Loucy (cell line): ENCODE measurements at regions not wholly inside any gene's neighbourhood (a gene's known extent, or its start where the extent isn't known, plus 50 kb on each side); places are given as distances from the start of the nearest gene placed in this dataset.
"Not testable (repeated sequence)": the region's sequence is repeated elsewhere in the genome, so short reads cannot be mapped to it uniquely, and the experiment has no call there.

Experiments used
- H2AFZ ChIP-seq: fragments of 200-600 bp; sonication (generic); 2 replicates; pipeline ENCODE4 v1.6.0; 2016; ENCODE audit warnings: antibody characterized with exemption, mild to moderate bottlenecking, low read length, moderate library complexity
- H3F3A ChIP-seq: fragments of 200-600 bp; 2 replicates; pipeline ENCODE4 v1.6.0; 2016; ENCODE audit warnings: antibody characterized with exemption, low read depth, mild to moderate bottlenecking
- H3K27me3 ChIP-seq: fragments of 200-600 bp; sonication (generic); 2 replicates; pipeline ENCODE4 v1.6.1; 2014; ENCODE audit warnings: low read length, mild to moderate bottlenecking; ENCODE audit not compliant: insufficient read depth, poor library complexity, severe bottlenecking
- H3K36me3 ChIP-seq: fragments of 200-600 bp; sonication (generic); 2 replicates; pipeline ENCODE4 v1.6.1; 2016; ENCODE audit warnings: low read length; ENCODE audit not compliant: insufficient read depth
- H3K4me1 ChIP-seq: fragments of 200-600 bp; sonication (generic); 2 replicates; pipeline ENCODE4 v1.5.1; 2014; ENCODE audit warnings: low read length, mild to moderate bottlenecking; ENCODE audit not compliant: insufficient read depth, poor library complexity, severe bottlenecking
- H3K4me2 ChIP-seq: fragments of 200-600 bp; sonication (generic); 2 replicates; pipeline ENCODE4 v1.6.0; 2014; ENCODE audit warnings: antibody characterized with exemption, low read length, low read depth, mild to moderate bottlenecking; ENCODE audit not compliant: poor library complexity, severe bottlenecking
- H3K4me3 ChIP-seq: fragments of 200-600 bp; sonication (generic); 2 replicates; pipeline ENCODE4 v1.5.1; 2014; ENCODE audit warnings: low read length, mild to moderate bottlenecking, mixed read lengths; ENCODE audit not compliant: poor library complexity, severe bottlenecking
- H3K79me2 ChIP-seq: fragments of 200-600 bp; sonication (generic); 2 replicates; pipeline ENCODE4 v1.6.1; 2014; ENCODE audit warnings: low read length; ENCODE audit not compliant: insufficient read depth
- H3K9ac ChIP-seq: fragments of 200-600 bp; sonication (generic); 2 replicates; pipeline ENCODE4 v1.6.0; 2014; ENCODE audit warnings: mild to moderate bottlenecking, low read depth, low read length, moderate library complexity; ENCODE audit not compliant: poor library complexity, severe bottlenecking
- H3K9me2 ChIP-seq: fragments of 200-600 bp; sonication (generic); replicated peaks from 2 replicates; pipeline ENCODE4 v1.6.1; 2016; ENCODE audit warnings: low read depth, low read length, mixed read lengths
- H3K9me3 ChIP-seq: fragments of 200-600 bp; sonication (generic); 2 replicates; pipeline ENCODE4 v1.6.1; 2014; ENCODE audit warnings: mild to moderate bottlenecking, antibody characterized with exemption, low read length, low read depth; ENCODE audit not compliant: insufficient read depth
- H4K20me1 ChIP-seq: fragments of 200-600 bp; sonication (generic); 2 replicates; pipeline ENCODE4 v1.6.0; 2014; ENCODE audit warnings: antibody characterized with exemption, low read length, mild to moderate bottlenecking; ENCODE audit not compliant: insufficient read depth, poor library complexity, severe bottlenecking
- CTCF ChIP-seq: fragments of 200-600 bp; sonication (generic); conservative IDR thresholded peaks from 2 replicates; pipeline ENCODE4 v1.5.1; 2014; ENCODE audit warnings: mild to moderate bottlenecking, antibody characterized with exemption, low read length
- EZH2phosphoT487 ChIP-seq: fragments of 200-600 bp; IDR thresholded peaks from 2 replicates; pipeline ENCODE4 v1.6.1; 2018; ENCODE audit warnings: antibody characterized with exemption, mild to moderate bottlenecking, moderate library complexity, borderline replicate concordance

GRCh38 chr7:52555805-52556204, 479.6 kb upstream of the POM121L12 start:
- H3K79me2 ChIP-seq: no peaks in the 10 kb centered on the region

GRCh38 chr7:52547308-52547910, 488.0 kb upstream of the POM121L12 start:
- Histone ChIP-seq H3K9ac (no peak overlapping the region), H3K79me2 (no peaks in the 10 kb centered on the region), H3F3A (no peaks in the 10 kb centered on the region), H4K20me1 (no peaks in the 10 kb centered on the region), H3K4me2 (no peak overlapping the region), H3K4me1 (no peaks in the 10 kb centered on the region), H3K36me3 (no peaks in the 10 kb centered on the region), H3K27me3 (no peaks in the 10 kb centered on the region), H3K4me3 (no peak overlapping the region), H3K9me3 (no peaks in the 10 kb centered on the region), H3K9me2 (no peaks in the 10 kb centered on the region), H2AFZ (no peak overlapping the region)
- TF ChIP-seq CTCF: no peak
- TF ChIP-seq EZH2phosphoT487: no peak

More at GRCh38 chr7:52555805-52556204, 479.6 kb upstream of the POM121L12 start:
- Histone ChIP-seq H3K4me3 (no peak overlapping the region), H2AFZ (no peak overlapping the region), H3K27me3 (no peaks in the 10 kb centered on the region), H3K4me2 (no peak overlapping the region), H4K20me1 (no peaks in the 10 kb centered on the region), H3K9ac (no peak overlapping the region), H3K9me3 (no peaks in the 10 kb centered on the region), H3F3A (no peaks in the 10 kb centered on the region), H3K4me1 (no peaks in the 10 kb centered on the region), H3K9me2 (no peaks in the 10 kb centered on the region; the same call in 1 of the 2 replicates), H3K36me3 (no peaks in the 10 kb centered on the region)
- TF ChIP-seq CTCF: no peak

- not testable (repeated sequence) for H4K20me1 ChIP-seq, H3K36me3 ChIP-seq, H3F3A ChIP-seq, H2AFZ ChIP-seq, H3K4me3 ChIP-seq, H3K9me3 ChIP-seq, H3K4me2 ChIP-seq, H3K4me1 ChIP-seq, H3K79me2 ChIP-seq, H3K9ac ChIP-seq, H3K9me2 ChIP-seq, H3K27me3 ChIP-seq
Measured at GRCh38 chr7:52541198-52541765, 494.2 kb upstream of the POM121L12 start.

GRCh38 chr7:52540041-52540440, 495.4 kb upstream of the POM121L12 start:
- no peak overlapping the region for H2AFZ ChIP-seq

More at GRCh38 chr7:52540041-52540440, 495.4 kb upstream of the POM121L12 start:
- H3K4me2 ChIP-seq: no peak overlapping the region
- H3K9me2 ChIP-seq: no peaks in the 10 kb centered on the region
- no peaks in the 10 kb centered on the region for H3F3A ChIP-seq
- no peaks in the 10 kb centered on the region for H3K9me3 ChIP-seq
- no peak overlapping the region for H3K9ac ChIP-seq
- no peaks in the 10 kb centered on the region for H3K27me3 ChIP-seq
- TF ChIP-seq EZH2phosphoT487: no peak
- TF ChIP-seq CTCF: no peak
- no peaks in the 10 kb centered on the region for H3K79me2 ChIP-seq
- no peaks in the 10 kb centered on the region for H4K20me1 ChIP-seq
- no peaks in the 10 kb centered on the region for H3K36me3 ChIP-seq
- no peaks in the 10 kb centered on the region for H3K4me1 ChIP-seq
- no peak overlapping the region for H3K4me3 ChIP-seq
